ENCODE measurements at regions not wholly inside any gene's neighbourhood (a gene's known extent, or its start where the extent isn't known, plus 50 kb on each side); places are given as distances from the start of the nearest gene placed in this dataset.

GRCh38 chr6:114436691-114437090 is 93.9 kb upstream of the HS3ST5 start:
- Histone ChIP-seq H3K4me1 (ENCODE audit: insufficient read depth, low read length) (peaks cover 17% of the 10 kb centered on the region), H3K9me3 (ENCODE audit: insufficient read depth, low read depth, low read length) (no peaks in the 10 kb centered on the region), H3K4me3 (ENCODE audit: low read length) (no peak overlapping the region), H3K36me3 (ENCODE audit: insufficient read depth, low read length) (no peaks in the 10 kb centered on the region), H3K9ac (ENCODE audit: low read depth, low read length) (no peak overlapping the region), H3K27me3 (ENCODE audit: insufficient read depth, low read length) (no peaks in the 10 kb centered on the region), H3K27ac (ENCODE audit: low read depth, low read length) (no peak overlapping the region)
- WGBS: 89% methylated on average over 3 of the region's 3 CpGs

- Histone ChIP-seq H3K9ac (ENCODE audit: low read depth, low read length) (no peak overlapping the region), H3K4me3 (ENCODE audit: low read length) (no peak overlapping the region), H3K27me3 (ENCODE audit: insufficient read depth, low read length) (no peaks in the 10 kb centered on the region), H3K9me3 (ENCODE audit: insufficient read depth, low read depth, low read length) (no peaks in the 10 kb centered on the region), H3K4me1 (ENCODE audit: insufficient read depth, low read length) (peaks cover 21% of the 10 kb centered on the region), H3K27ac (ENCODE audit: low read depth, low read length) (no peak overlapping the region), H3K36me3 (ENCODE audit: insufficient read depth, low read length) (no peaks in the 10 kb centered on the region)
These were observed 93.2 kb upstream of the HS3ST5 start for GRCh38 chr6:114435985-114436384.

DNA sequence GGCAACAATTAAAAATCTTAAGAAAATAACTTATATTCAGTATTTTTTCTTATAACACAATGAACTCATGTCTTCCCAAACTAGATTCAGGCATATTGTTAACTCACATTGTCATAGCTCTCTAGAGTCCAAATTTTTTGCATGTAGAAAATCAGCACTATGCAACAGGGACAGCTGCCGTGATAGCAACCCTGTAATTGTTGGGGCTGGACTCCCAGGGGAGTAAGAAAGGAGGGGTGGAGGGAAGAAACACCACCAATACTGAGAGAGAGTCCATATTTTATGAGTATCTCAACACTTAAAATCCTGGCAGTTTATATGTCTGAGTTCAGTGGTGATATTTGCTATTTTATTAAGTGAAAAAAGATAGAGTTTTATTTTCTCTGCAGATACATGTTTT is 89.6 kb upstream of the HS3ST5 start:
- H3K27me3 ChIP-seq (ENCODE audit: insufficient read depth, low read length): no peaks in the 10 kb centered on the region
- peaks cover 50% of the 10 kb centered on the region for H3K4me1 ChIP-seq (ENCODE audit: insufficient read depth, low read length)
- H3K36me3 ChIP-seq (ENCODE audit: insufficient read depth, low read length): no peaks in the 10 kb centered on the region
- H3K9ac ChIP-seq (ENCODE audit: low read depth, low read length): no peak overlapping the region
- no peaks in the 10 kb centered on the region for H3K9me3 ChIP-seq (ENCODE audit: insufficient read depth, low read depth, low read length)
- H3K4me3 ChIP-seq (ENCODE audit: low read length): no peak overlapping the region
- 67% methylated on average over 1 of the region's 1 CpG for WGBS
- no peak overlapping the region for H3K27ac ChIP-seq (ENCODE audit: low read depth, low read length)

DNA sequence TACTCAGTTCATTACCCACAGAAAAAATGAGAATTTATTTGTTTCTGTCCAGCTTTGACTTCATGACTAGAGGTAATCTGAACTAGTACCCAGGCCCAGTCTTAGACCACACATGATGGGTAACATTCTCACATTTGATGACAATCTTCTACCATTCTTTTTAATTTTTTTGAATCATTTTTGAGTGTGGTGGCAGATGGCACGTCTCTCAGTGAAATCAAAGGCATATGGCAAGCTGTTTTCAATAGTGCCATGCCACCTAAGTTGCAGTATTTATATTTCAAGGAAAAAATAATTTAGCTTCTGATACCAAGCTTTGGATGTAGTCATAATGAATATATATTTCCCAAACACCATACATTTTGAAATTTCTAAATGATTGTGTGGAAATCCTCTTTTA is 88.8 kb upstream of the HS3ST5 start:
- WGBS: 91% methylated on average over 1 of the region's 1 CpG
- no peaks in the 10 kb centered on the region for H3K36me3 ChIP-seq (ENCODE audit: insufficient read depth, low read length)
- no peak overlapping the region for H3K4me3 ChIP-seq (ENCODE audit: low read length)
- H3K9ac ChIP-seq (ENCODE audit: low read depth, low read length): no peak overlapping the region
- peaks cover 45% of the 10 kb centered on the region for H3K4me1 ChIP-seq (ENCODE audit: insufficient read depth, low read length)
- H3K27ac ChIP-seq (ENCODE audit: low read depth, low read length): 0 out of 2 replicates have a peak overlapping the region, but pooled peaks have one; percentile 25
- no peaks in the 10 kb centered on the region for H3K9me3 ChIP-seq (ENCODE audit: insufficient read depth, low read depth, low read length)
- peaks cover 3% of the 10 kb centered on the region; the same call in 1 of the 2 replicates for H3K27me3 ChIP-seq (ENCODE audit: insufficient read depth, low read length)

DNA sequence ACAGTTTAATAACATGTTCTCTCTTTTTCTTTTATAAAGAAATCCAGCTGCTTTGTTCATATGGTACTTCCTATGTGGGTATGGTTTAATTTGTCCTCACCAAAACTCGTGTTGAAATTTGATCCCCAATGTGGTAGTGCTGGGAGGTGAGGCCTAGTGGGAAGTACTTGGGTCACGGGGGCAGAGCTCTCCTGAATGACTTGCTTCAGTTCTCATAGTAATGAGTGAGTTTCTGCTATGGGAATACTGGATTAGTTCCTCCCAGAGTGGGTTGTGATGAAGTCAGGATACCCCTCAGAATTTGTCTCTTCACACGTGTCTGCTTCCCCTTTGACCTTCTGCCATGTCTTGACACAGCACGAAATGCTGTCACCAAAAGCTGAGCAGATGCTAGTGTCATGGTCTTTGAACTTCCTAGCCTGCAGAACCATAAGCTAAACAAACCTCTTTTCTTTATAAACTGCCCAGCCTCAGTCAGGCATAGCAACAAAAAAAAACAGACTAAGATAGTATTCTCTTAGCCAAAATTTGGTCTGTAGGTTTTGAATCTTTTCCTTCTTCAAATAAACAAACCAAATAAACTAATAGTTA is 87.8 kb upstream of the HS3ST5 start:
- WGBS: 23% methylated on average over 4 of the region's 4 CpGs
- Histone ChIP-seq H3K4me3 (ENCODE audit: low read length) (peak overlapping the region; percentile 4; the same call in 1 of the 2 replicates), H3K27ac (ENCODE audit: low read depth, low read length) (peak overlapping the region; percentile 6; the same call in 1 of the 2 replicates)

DNA sequence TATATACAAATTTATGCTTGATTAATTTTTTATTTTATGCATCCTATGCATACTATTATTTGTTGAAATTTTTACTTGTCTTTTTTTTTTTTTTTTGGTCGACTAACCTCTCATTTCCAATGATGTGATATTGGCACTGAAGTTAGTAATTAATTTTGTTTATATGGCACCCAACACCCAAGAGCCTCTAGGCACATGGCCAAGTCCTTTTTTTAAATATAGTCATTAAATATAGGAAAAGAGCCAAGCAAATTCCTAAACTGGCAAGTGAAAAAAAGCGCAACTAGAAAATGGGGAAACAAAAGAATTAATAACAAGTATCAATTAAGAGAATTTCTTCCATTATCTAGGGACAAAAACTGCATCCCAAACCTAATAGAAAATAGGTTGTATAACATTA is 85.5 kb upstream of the HS3ST5 start:
- peak overlapping the region; percentile 55 for H3K9ac ChIP-seq (ENCODE audit: low read depth, low read length)
- no CpG with 5 or more reads among the region's 2 CpGs for WGBS

More for the DNA sequence above, 87.8 kb upstream of the HS3ST5 start:
- H3K9ac ChIP-seq (ENCODE audit: low read depth, low read length): no peak overlapping the region
- no peaks in the 10 kb centered on the region for H3K9me3 ChIP-seq (ENCODE audit: insufficient read depth, low read depth, low read length)
- no peaks in the 10 kb centered on the region for H3K36me3 ChIP-seq (ENCODE audit: insufficient read depth, low read length)
- peaks cover 3% of the 10 kb centered on the region; the same call in 1 of the 2 replicates for H3K27me3 ChIP-seq (ENCODE audit: insufficient read depth, low read length)
- H3K4me1 ChIP-seq (ENCODE audit: insufficient read depth, low read length): peaks cover 44% of the 10 kb centered on the region

DNA sequence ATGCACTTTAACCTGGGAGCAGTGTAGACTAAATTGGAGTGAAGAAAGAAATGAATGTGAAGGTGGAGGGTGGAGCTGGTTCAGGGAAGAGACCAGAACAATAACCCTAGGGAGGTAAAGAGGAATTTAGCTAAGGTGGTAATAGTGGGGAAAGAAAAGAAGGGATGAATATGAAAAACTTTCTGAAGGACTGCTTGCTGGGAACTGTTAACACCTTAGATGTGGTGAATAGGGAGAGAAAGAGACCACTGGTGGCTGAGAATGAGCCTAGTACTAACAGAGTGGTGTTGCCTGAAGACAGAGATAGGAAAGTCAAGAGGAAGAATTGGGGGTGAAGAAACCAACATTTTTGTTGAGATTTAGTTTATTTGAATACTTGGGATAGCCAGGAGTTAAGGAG is 78.4 kb upstream of the HS3ST5 start:
- Histone ChIP-seq H3K9me3 (ENCODE audit: insufficient read depth, low read depth, low read length) (no peaks in the 10 kb centered on the region), H3K27ac (ENCODE audit: low read depth, low read length) (peak overlapping the region; percentile 89; the same call in 1 of the 2 replicates), H3K4me1 (ENCODE audit: insufficient read depth, low read length) (peaks cover 39% of the 10 kb centered on the region), H3K27me3 (ENCODE audit: insufficient read depth, low read length) (no peaks in the 10 kb centered on the region), H3K36me3 (ENCODE audit: insufficient read depth, low read length) (peaks cover 34% of the 10 kb centered on the region), H3K4me3 (ENCODE audit: low read length) (peak overlapping the region; percentile 31), H3K9ac (ENCODE audit: low read depth, low read length) (peak overlapping the region; percentile 1; the same call in 1 of the 2 replicates)

More for the DNA sequence above, 85.5 kb upstream of the HS3ST5 start:
- H3K27ac ChIP-seq (ENCODE audit: low read depth, low read length): peak overlapping the region; percentile 69
- H3K9me3 ChIP-seq (ENCODE audit: insufficient read depth, low read depth, low read length): no peaks in the 10 kb centered on the region
- peak overlapping the region; percentile 75 for H3K4me3 ChIP-seq (ENCODE audit: low read length)
- H3K4me1 ChIP-seq (ENCODE audit: insufficient read depth, low read length): peaks cover 44% of the 10 kb centered on the region
- peaks cover 3% of the 10 kb centered on the region; the same call in 1 of the 2 replicates for H3K27me3 ChIP-seq (ENCODE audit: insufficient read depth, low read length)
- no peaks in the 10 kb centered on the region; the same call in 1 of the 2 replicates for H3K36me3 ChIP-seq (ENCODE audit: insufficient read depth, low read length)

- Histone ChIP-seq H3K36me3 (ENCODE audit: insufficient read depth, low read length) (peaks cover 34% of the 10 kb centered on the region), H3K9me3 (ENCODE audit: insufficient read depth, low read depth, low read length) (no peaks in the 10 kb centered on the region), H3K27me3 (ENCODE audit: insufficient read depth, low read length) (no peaks in the 10 kb centered on the region), H3K4me1 (ENCODE audit: insufficient read depth, low read length) (peaks cover 39% of the 10 kb centered on the region), H3K27ac (ENCODE audit: low read depth, low read length) (peak overlapping the region; percentile 75; the same call in 1 of the 2 replicates), H3K4me3 (ENCODE audit: low read length) (peak overlapping the region; percentile 18; the same call in 1 of the 2 replicates), H3K9ac (ENCODE audit: low read depth, low read length) (no peak overlapping the region)
- WGBS: 76% methylated on average over 1 of the region's 2 CpGs
These were observed 76.4 kb upstream of the HS3ST5 start for GRCh38 chr6:114419175-114419574.

- Histone ChIP-seq H3K27ac (ENCODE audit: low read depth, low read length) (no peak overlapping the region), H3K9me3 (ENCODE audit: insufficient read depth, low read depth, low read length) (no peaks in the 10 kb centered on the region), H3K27me3 (ENCODE audit: insufficient read depth, low read length) (no peaks in the 10 kb centered on the region), H3K4me1 (ENCODE audit: insufficient read depth, low read length) (peaks cover 39% of the 10 kb centered on the region), H3K36me3 (ENCODE audit: insufficient read depth, low read length) (peaks cover 34% of the 10 kb centered on the region), H3K4me3 (ENCODE audit: low read length) (no peak overlapping the region), H3K9ac (ENCODE audit: low read depth, low read length) (no peak overlapping the region)
- WGBS: 88% methylated on average over 4 of the region's 5 CpGs
These were observed 75.6 kb upstream of the HS3ST5 start for GRCh38 chr6:114418304-114418972.

GRCh38 chr6:114407426-114408035 is 64.7 kb upstream of the HS3ST5 start:
- Histone ChIP-seq H3K4me1 (ENCODE audit: insufficient read depth, low read length) (peaks cover 35% of the 10 kb centered on the region), H3K36me3 (ENCODE audit: insufficient read depth, low read length) (peaks cover 27% of the 10 kb centered on the region; the same call in 1 of the 2 replicates), H3K27me3 (ENCODE audit: insufficient read depth, low read length) (no peaks in the 10 kb centered on the region), H3K27ac (ENCODE audit: low read depth, low read length) (no peak overlapping the region), H3K4me3 (ENCODE audit: low read length) (no peak overlapping the region), H3K9ac (ENCODE audit: low read depth, low read length) (no peak overlapping the region), H3K9me3 (ENCODE audit: insufficient read depth, low read depth, low read length) (no peaks in the 10 kb centered on the region)
- WGBS: 94% methylated on average over 6 of the region's 6 CpGs

GRCh38 chr6:114404339-114404955 is 61.6 kb upstream of the HS3ST5 start:
- Histone ChIP-seq H3K9me3 (ENCODE audit: insufficient read depth, low read depth, low read length) (no peaks in the 10 kb centered on the region), H3K9ac (ENCODE audit: low read depth, low read length) (no peak overlapping the region), H3K4me1 (ENCODE audit: insufficient read depth, low read length) (peaks cover 20% of the 10 kb centered on the region), H3K36me3 (ENCODE audit: insufficient read depth, low read length) (peaks cover 19% of the 10 kb centered on the region; the same call in 1 of the 2 replicates), H3K4me3 (ENCODE audit: low read length) (no peak overlapping the region), H3K27ac (ENCODE audit: low read depth, low read length) (peak overlapping the region; percentile 29; the same call in 1 of the 2 replicates), H3K27me3 (ENCODE audit: insufficient read depth, low read length) (no peaks in the 10 kb centered on the region)
- 88% methylated on average over 1 of the region's 1 CpG for WGBS
